HG03135 (cell line): ENCODE measurements at regions not wholly inside any gene's neighbourhood (a gene's known extent, or its start where the extent isn't known, plus 50 kb on each side); places are given as distances from the start of the nearest gene placed in this dataset.

Experiments
- ATAC-seq: cut with Tn5 transposase; IDR thresholded peaks from one replicate; pipeline ENCODE4 v1.9.1; 2021; ENCODE audit warnings: mild to moderate bottlenecking, moderate library complexity; ENCODE audit not compliant: unreplicated experiment

- ATAC-seq, result no peak
These were observed 161.9 kb downstream of the HGF start for GRCh38 chr7:81607987-81608386.

- ATAC-seq, result no peak
These were observed 163.6 kb downstream of the HGF start for GRCh38 chr7:81606078-81606863.

GRCh38 chr7:81605493-81605892, 164.4 kb downstream of the HGF start:
- no peak for ATAC-seq

GRCh38 chr7:81604808-81605174, 165.1 kb downstream of the HGF start:
- no peak for ATAC-seq

GRCh38 chr7:81604075-81604807, 165.6 kb downstream of the HGF start:
- ATAC-seq, result no peak

GRCh38 chr7:81600608-81601007, 169.2 kb downstream of the HGF start:
- no peak for ATAC-seq

GRCh38 chr7:81598951-81599350, 170.9 kb downstream of the HGF start:
- no peak for ATAC-seq

- no peak for ATAC-seq
These were observed 175.1 kb downstream of the HGF start for GRCh38 chr7:81594767-81595166.

- ATAC-seq, result no peak
These were observed 179.7 kb downstream of the HGF start for GRCh38 chr7:81590131-81590530.

- no peak for ATAC-seq
These were observed 185.2 kb downstream of the HGF start for GRCh38 chr7:81584667-81585066.

GRCh38 chr7:81583882-81584533, 185.8 kb downstream of the HGF start:
- no peak for ATAC-seq

- no peak for ATAC-seq
These were observed 186.8 kb downstream of the HGF start for GRCh38 chr7:81583090-81583489.

- no peak for ATAC-seq
These were observed 192.1 kb downstream of the HGF start for GRCh38 chr7:81577642-81578340.

GRCh38 chr7:81574723-81575326, 195.0 kb downstream of the HGF start:
- no peak for ATAC-seq

- ATAC-seq, result no peak
These were observed 195.9 kb downstream of the HGF start for GRCh38 chr7:81573932-81574331.

GRCh38 chr7:81573128-81573527, 196.7 kb downstream of the HGF start:
- ATAC-seq, result no peak

GRCh38 chr7:81562581-81562980, 207.3 kb downstream of the HGF start:
- no peak for ATAC-seq

GRCh38 chr7:81560708-81561107, 209.1 kb downstream of the HGF start:
- ATAC-seq, result no peak

GRCh38 chr7:81549484-81550016, 220.3 kb downstream of the HGF start:
- ATAC-seq, result no peak

GRCh38 chr7:81534996-81535395, 234.9 kb downstream of the HGF start:
- no peak for ATAC-seq

GRCh38 chr7:81534446-81534845, 235.4 kb downstream of the HGF start:
- ATAC-seq, result no peak
